WTC11 (cell line): ENCODE measurements at regions not wholly inside any gene's neighbourhood (a gene's known extent, or its start where the extent isn't known, plus 50 kb on each side); places are given as distances from the start of the nearest gene placed in this dataset.

Experiments
- ATAC-seq: fragments of 200-7000 bp; cut with Tn5 transposase; 2 replicates; pipeline ENCODE4 v1.10.0; 2021; ENCODE audit warnings: mild to moderate bottlenecking, moderate library complexity
- CTCF ChIA-PET: fragments of 300-600 bp; sonication (Branson Sonifier 250); formaldehyde crosslinking; loops from one replicate; lab custom pipeline; 2021; ENCODE audit warnings: antibody characterized with exemption; lab: Charles Lee
- POLR2A ChIA-PET: fragments of 350-600 bp; sonication (Branson Sonifier 250); formaldehyde crosslinking; loops from one replicate; lab custom pipeline; 2021; ENCODE audit warnings: antibody characterized with exemption; lab: Charles Lee
- DNase-seq: peaks from one replicate; pipeline ENCODE4 v3.0.0; 2021; ENCODE audit warnings: low spot score
- H3K27ac Mint-ChIP-seq: 2 replicates; pipeline ENCODE4 v1.8.0; 2021; ENCODE audit warnings: mixed read lengths
- H3K27me3 Mint-ChIP-seq: 2 replicates; pipeline ENCODE4 v1.8.0; 2021; ENCODE audit warnings: low read depth, mild to moderate bottlenecking, moderate library complexity, mixed read lengths
- H3K36me3 Mint-ChIP-seq: 2 replicates; pipeline ENCODE4 v1.8.0; 2021; ENCODE audit warnings: mixed read lengths
- H3K4me1 Mint-ChIP-seq: 2 replicates; pipeline ENCODE4 v1.8.0; 2022; ENCODE audit warnings: mixed read lengths
- H3K4me3 Mint-ChIP-seq: 2 replicates; pipeline ENCODE4 v1.8.0; 2021; ENCODE audit warnings: mild to moderate bottlenecking, moderate library complexity, mixed read lengths
- H3K9me3 Mint-ChIP-seq: 2 replicates; pipeline ENCODE4 v1.8.0; 2021; ENCODE audit warnings: mixed read lengths
- ATF1 ChIP-seq: sonication (generic); formaldehyde crosslinking; IDR thresholded peaks from 2 replicates; pipeline ENCODE4 v1.8.1; 2023; ENCODE audit warnings: mild to moderate bottlenecking, moderate library complexity, missing genetic modification reagents
- CDX4 ChIP-seq: fragments of 250-450 bp; sonication (Bioruptor Pico); IDR thresholded peaks from 2 replicates; pipeline ENCODE4 v1.9.0; 2021; ENCODE audit warnings: moderate library complexity, mild to moderate bottlenecking, inconsistent platforms, borderline replicate concordance
- CREM ChIP-seq: sonication (generic); formaldehyde crosslinking; IDR thresholded peaks from 2 replicates; pipeline ENCODE4 v1.8.1; 2022; ENCODE audit warnings: mild to moderate bottlenecking, missing genetic modification reagents, moderate library complexity
- EMX1 ChIP-seq: fragments of 250-450 bp; sonication (Bioruptor Pico); IDR thresholded peaks from 2 replicates; pipeline ENCODE4 v1.8.0; 2021; ENCODE audit warnings: mild to moderate bottlenecking
- FOXJ3 ChIP-seq: sonication (generic); formaldehyde crosslinking; IDR thresholded peaks from 2 replicates; pipeline ENCODE4 v1.9.0; 2021; ENCODE audit warnings: missing genetic modification reagents, mild to moderate bottlenecking, borderline replicate concordance
- FOXP4 ChIP-seq: sonication (generic); formaldehyde crosslinking; IDR thresholded peaks from 2 replicates; pipeline ENCODE4 v1.8.0; 2022; ENCODE audit warnings: mild to moderate bottlenecking, missing genetic modification reagents
- HMGA2 ChIP-seq: fragments of 250-450 bp; sonication (Bioruptor Pico); IDR thresholded peaks from 2 replicates; pipeline ENCODE4 v1.4.0; 2021; ENCODE audit warnings: mild to moderate bottlenecking, moderate library complexity
- MLX ChIP-seq: sonication (generic); formaldehyde crosslinking; IDR thresholded peaks from 2 replicates; pipeline ENCODE4 v1.8.1; 2023; ENCODE audit warnings: mild to moderate bottlenecking, missing genetic modification reagents, moderate library complexity
- MXD4 ChIP-seq: fragments of 250-450 bp; sonication (Bioruptor Pico); IDR thresholded peaks from 2 replicates; pipeline ENCODE4 v1.8.0; 2021; ENCODE audit warnings: mild to moderate bottlenecking, moderate library complexity, borderline replicate concordance
- MYBL2 ChIP-seq: sonication (generic); formaldehyde crosslinking; IDR thresholded peaks from 2 replicates; pipeline ENCODE4 v1.8.1; 2023; ENCODE audit warnings: mild to moderate bottlenecking, moderate library complexity, missing genetic modification reagents
- NFATC4 ChIP-seq: fragments of 250-450 bp; sonication (Bioruptor Pico); IDR thresholded peaks from 2 replicates; pipeline ENCODE4 v1.9.0; 2021; ENCODE audit warnings: mild to moderate bottlenecking
- NFYB ChIP-seq: sonication (generic); formaldehyde crosslinking; conservative IDR thresholded peaks from 2 replicates; pipeline ENCODE4 v1.8.0; 2022; ENCODE audit warnings: low read depth, missing genetic modification reagents
- NR1H2 ChIP-seq: sonication (generic); formaldehyde crosslinking; IDR thresholded peaks from 2 replicates; pipeline ENCODE4 v1.9.0; 2021; ENCODE audit warnings: mild to moderate bottlenecking, moderate library complexity, missing genetic modification reagents
- OVOL2 ChIP-seq: fragments of 250-450 bp; sonication (Bioruptor Pico); IDR thresholded peaks from 2 replicates; pipeline ENCODE4 v1.9.0; 2021; ENCODE audit warnings: mild to moderate bottlenecking, borderline replicate concordance
- PRDM15 ChIP-seq: sonication (generic); formaldehyde crosslinking; IDR thresholded peaks from 2 replicates; pipeline ENCODE4 v1.8.0; 2022; ENCODE audit warnings: missing genetic modification reagents
- RORB ChIP-seq: fragments of 250-450 bp; sonication (Bioruptor Pico); IDR thresholded peaks from 2 replicates; pipeline ENCODE4 v1.9.0; 2021; ENCODE audit warnings: mild to moderate bottlenecking
- SMAD4 ChIP-seq: sonication (generic); formaldehyde crosslinking; IDR thresholded peaks from 2 replicates; pipeline ENCODE4 v1.8.0; 2022; ENCODE audit warnings: mild to moderate bottlenecking, missing genetic modification reagents
- SP1 ChIP-seq: sonication (generic); formaldehyde crosslinking; conservative IDR thresholded peaks from 2 replicates; pipeline ENCODE4 v1.8.1; 2022; ENCODE audit warnings: missing genetic modification reagents
- TEAD1 ChIP-seq: sonication (generic); formaldehyde crosslinking; IDR thresholded peaks from 2 replicates; pipeline ENCODE4 v1.8.0; 2022; ENCODE audit warnings: mild to moderate bottlenecking, missing genetic modification reagents
- TEAD4 ChIP-seq: sonication (generic); formaldehyde crosslinking; IDR thresholded peaks from 2 replicates; pipeline ENCODE4 v1.8.0; 2022; ENCODE audit warnings: mild to moderate bottlenecking, missing genetic modification reagents
- TP53 ChIP-seq: sonication (generic); formaldehyde crosslinking; IDR thresholded peaks from 2 replicates; pipeline ENCODE4 v1.8.1; 2023; ENCODE audit warnings: mild to moderate bottlenecking, missing genetic modification reagents
- USF1 ChIP-seq: sonication (generic); formaldehyde crosslinking; IDR thresholded peaks from 2 replicates; pipeline ENCODE4 v1.8.0; 2022; ENCODE audit warnings: mild to moderate bottlenecking, missing genetic modification reagents
- ZBTB21 ChIP-seq: sonication (generic); formaldehyde crosslinking; IDR thresholded peaks from 2 replicates; pipeline ENCODE4 v1.8.1; 2023; ENCODE audit warnings: mild to moderate bottlenecking, missing genetic modification reagents, borderline replicate concordance
- ZNF219 ChIP-seq: sonication (generic); formaldehyde crosslinking; IDR thresholded peaks from 2 replicates; pipeline ENCODE4 v1.8.0; 2023; ENCODE audit warnings: missing genetic modification reagents, mild to moderate bottlenecking, borderline replicate concordance
- ZNF232 ChIP-seq: sonication (generic); formaldehyde crosslinking; IDR thresholded peaks from 2 replicates; pipeline ENCODE4 v1.8.0; 2022; ENCODE audit warnings: mild to moderate bottlenecking, missing genetic modification reagents
- ZNF263 ChIP-seq: sonication (generic); formaldehyde crosslinking; IDR thresholded peaks from 2 replicates; pipeline ENCODE4 v1.8.1; 2022; ENCODE audit warnings: low read depth, mild to moderate bottlenecking, moderate library complexity, missing genetic modification reagents

- Mint-ChIP-seq H3K27me3 (no peaks in the 10 kb centered on the region), H3K9me3 (peaks cover 33% of the 10 kb centered on the region), H3K4me1 (no peaks in the 10 kb centered on the region), H3K4me3 (no peak overlapping the region), H3K27ac (no peak overlapping the region), H3K36me3 (peaks cover 14% of the 10 kb centered on the region)
- DNase-seq (no peak), ATAC-seq (no peak)
- POLR2A ChIA-PET: no interaction called here
- TF ChIP-seq TEAD4 (CRISPR knock-in tag): no peak
- TF ChIP-seq HMGA2 (CRISPR knock-in tag): no peak
- no peak for TF ChIP-seq RORB (CRISPR knock-in tag)
- no peak for TF ChIP-seq ZNF263
- no peak for TF ChIP-seq CREM (CRISPR knock-in tag)
- no peak for TF ChIP-seq NR1H2 (CRISPR knock-in tag)
- TF ChIP-seq MXD4 (CRISPR knock-in tag): no peak
- TF ChIP-seq ZBTB21 (CRISPR knock-in tag): no peak
- TF ChIP-seq SP1 (CRISPR knock-in tag): no peak
- CTCF ChIA-PET: no interaction called here
These were observed 448.1 kb upstream of the SMIM21 start for GRCh38 chr18:75875559-75875958.

GRCh38 chr18:75874401-75875089 is 447.0 kb upstream of the SMIM21 start:
- Mint-ChIP-seq H3K9me3 (peaks cover 33% of the 10 kb centered on the region), H3K27me3 (no peaks in the 10 kb centered on the region), H3K36me3 (peaks cover 14% of the 10 kb centered on the region), H3K27ac (no peak overlapping the region), H3K4me1 (no peaks in the 10 kb centered on the region), H3K4me3 (no peak overlapping the region)
- TF ChIP-seq PRDM15: no peak
- ATAC-seq (no peak), DNase-seq (no peak)
- ChIA-PET POLR2A (no interaction called here), CTCF (no interaction called here)

- Mint-ChIP-seq H3K36me3 (peaks cover 6% of the 10 kb centered on the region; the same call in 1 of the 2 replicates), H3K27ac (no peak overlapping the region), H3K27me3 (no peaks in the 10 kb centered on the region), H3K4me1 (peaks cover 11% of the 10 kb centered on the region), H3K4me3 (no peak overlapping the region), H3K9me3 (peaks cover 11% of the 10 kb centered on the region)
- ChIA-PET POLR2A (no interaction called here), CTCF (no interaction called here)
- ATAC-seq (no peak), DNase-seq (no peak)
- TF ChIP-seq CDX4 (CRISPR knock-in tag): no peak
- TF ChIP-seq NFATC4 (CRISPR knock-in tag): no peak
- no peak for TF ChIP-seq RORB (CRISPR knock-in tag)
- TF ChIP-seq ATF1: no peak
- TF ChIP-seq SMAD4 (CRISPR knock-in tag): no peak
- no peak for TF ChIP-seq FOXJ3
- no peak for TF ChIP-seq TEAD1 (CRISPR knock-in tag)
- TF ChIP-seq OVOL2 (CRISPR knock-in tag): no peak
- no peak for TF ChIP-seq USF1 (CRISPR knock-in tag)
- no peak for TF ChIP-seq ZNF232
- no peak for TF ChIP-seq FOXP4 (CRISPR knock-in tag)
- no peak for TF ChIP-seq TP53 (CRISPR knock-in tag)
- no peak for TF ChIP-seq EMX1
- no peak for TF ChIP-seq MYBL2
- TF ChIP-seq NR1H2 (CRISPR knock-in tag): no peak
- no peak for TF ChIP-seq ZNF219
- no peak for TF ChIP-seq MLX (CRISPR knock-in tag)
- no peak for TF ChIP-seq NFYB
These were observed 444.1 kb upstream of the SMIM21 start for GRCh38 chr18:75871596-75871995.
